ENCODE measurements at regions not wholly inside any gene's neighbourhood (a gene's known extent, or its start where the extent isn't known, plus 50 kb on each side); places are given as distances from the start of the nearest gene placed in this dataset.

DNA sequence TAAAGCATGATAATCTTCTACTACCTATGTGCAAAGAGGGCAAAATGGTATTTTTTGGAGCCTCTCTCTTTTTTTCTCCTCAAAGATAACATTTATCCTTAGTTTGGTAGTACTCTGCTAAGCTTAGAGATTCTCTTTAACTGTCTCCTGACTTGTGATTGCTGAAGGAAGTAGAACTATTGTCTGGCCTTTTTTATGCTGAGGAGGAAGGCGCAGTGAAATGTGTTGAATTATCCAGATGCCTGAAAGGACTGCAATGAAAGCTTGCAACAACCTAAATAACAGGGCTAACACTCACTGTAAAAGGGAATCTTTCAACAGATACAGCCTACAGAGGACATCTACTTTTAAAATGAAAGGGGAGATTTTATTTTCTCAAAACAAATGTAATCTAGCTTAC lies 59.5 kb upstream of the CCDC160 start:
- H3K36me3 Mint-ChIP-seq (ENCODE audit: low read depth): peaks cover under 1% of the 10 kb centered on the region
- DNase-seq (no peak), ATAC-seq (no peak)
- no peak overlapping the region for H3K4me3 Mint-ChIP-seq
- no peaks in the 10 kb centered on the region for H3K9me3 Mint-ChIP-seq
- H3K27ac Mint-ChIP-seq: no peak overlapping the region
- peaks cover 12% of the 10 kb centered on the region for H3K27me3 Mint-ChIP-seq
- CTCF ChIA-PET: interaction anchor here (2.2 kb wide), 1 partner anchor 10 kb away, joined by 5 read pairs; no protein-coding TSS in a partner anchor
- intact Hi-C loops (cut with micrococcal nuclease): no loop called here
- peaks cover 8% of the 10 kb centered on the region for H3K4me1 Mint-ChIP-seq (ENCODE audit: low read depth)
- TF ChIP-seq, protein P1, sequence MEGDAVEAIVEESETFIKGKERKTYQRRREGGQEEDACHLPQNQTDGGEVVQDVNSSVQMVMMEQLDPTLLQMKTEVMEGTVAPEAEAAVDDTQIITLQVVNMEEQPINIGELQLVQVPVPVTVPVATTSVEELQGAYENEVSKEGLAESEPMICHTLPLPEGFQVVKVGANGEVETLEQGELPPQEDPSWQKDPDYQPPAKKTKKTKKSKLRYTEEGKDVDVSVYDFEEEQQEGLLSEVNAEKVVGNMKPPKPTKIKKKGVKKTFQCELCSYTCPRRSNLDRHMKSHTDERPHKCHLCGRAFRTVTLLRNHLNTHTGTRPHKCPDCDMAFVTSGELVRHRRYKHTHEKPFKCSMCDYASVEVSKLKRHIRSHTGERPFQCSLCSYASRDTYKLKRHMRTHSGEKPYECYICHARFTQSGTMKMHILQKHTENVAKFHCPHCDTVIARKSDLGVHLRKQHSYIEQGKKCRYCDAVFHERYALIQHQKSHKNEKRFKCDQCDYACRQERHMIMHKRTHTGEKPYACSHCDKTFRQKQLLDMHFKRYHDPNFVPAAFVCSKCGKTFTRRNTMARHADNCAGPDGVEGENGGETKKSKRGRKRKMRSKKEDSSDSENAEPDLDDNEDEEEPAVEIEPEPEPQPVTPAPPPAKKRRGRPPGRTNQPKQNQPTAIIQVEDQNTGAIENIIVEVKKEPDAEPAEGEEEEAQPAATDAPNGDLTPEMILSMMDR (IDR thresholded peaks at IDR 0.05): no peak
- POLR2A ChIA-PET: no interaction called here

DNA sequence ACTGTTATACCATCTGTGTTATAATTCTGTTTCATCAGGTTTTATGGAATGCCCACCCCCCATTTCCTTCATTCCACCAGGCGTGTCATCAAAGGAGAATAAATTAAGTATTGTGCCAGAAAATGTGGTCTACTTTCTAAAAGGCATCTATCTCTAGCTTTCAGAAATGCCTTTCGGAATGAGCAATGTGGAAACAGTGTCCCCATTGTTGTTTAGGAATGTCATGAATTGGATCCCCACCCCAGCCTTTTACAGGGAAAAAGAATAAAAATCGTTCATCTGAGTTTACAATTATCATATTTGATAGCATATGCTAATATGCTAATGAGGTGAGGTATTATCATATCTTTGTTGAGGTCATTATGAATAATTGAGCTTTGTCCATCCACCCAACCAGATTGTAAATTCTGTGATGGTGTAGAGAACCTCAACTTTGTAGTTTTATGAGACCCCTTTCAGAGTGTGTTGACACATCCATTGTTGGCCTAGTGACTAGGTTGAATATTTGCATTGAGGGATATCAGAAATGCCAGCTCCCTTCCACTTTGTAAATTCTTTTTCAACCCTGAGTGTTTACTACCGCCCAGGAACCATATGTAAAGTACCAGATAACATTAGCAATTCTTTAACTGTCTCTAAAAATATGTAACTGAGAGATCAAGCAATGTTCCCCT lies 56.2 kb upstream of the CCDC160 start:
- TF ChIP-seq, protein P1 (IDR thresholded peaks at IDR 0.05): no peak
- CTCF ChIA-PET: interaction anchor here (1.6 kb wide), 1 partner anchor 74 kb away, joined by 4 read pairs; no protein-coding TSS in a partner anchor
- Mint-ChIP-seq H3K27me3 (peaks cover 8% of the 10 kb centered on the region), H3K27ac (no peak overlapping the region), H3K9me3 (no peaks in the 10 kb centered on the region), H3K36me3 (ENCODE audit: low read depth) (no peaks in the 10 kb centered on the region), H3K4me3 (no peak overlapping the region), H3K4me1 (ENCODE audit: low read depth) (peaks cover 14% of the 10 kb centered on the region)
- DNase-seq: no peak
- ATAC-seq: no peak
- intact Hi-C loops (cut with micrococcal nuclease): no loop called here
- POLR2A ChIA-PET: no interaction called here

DNA sequence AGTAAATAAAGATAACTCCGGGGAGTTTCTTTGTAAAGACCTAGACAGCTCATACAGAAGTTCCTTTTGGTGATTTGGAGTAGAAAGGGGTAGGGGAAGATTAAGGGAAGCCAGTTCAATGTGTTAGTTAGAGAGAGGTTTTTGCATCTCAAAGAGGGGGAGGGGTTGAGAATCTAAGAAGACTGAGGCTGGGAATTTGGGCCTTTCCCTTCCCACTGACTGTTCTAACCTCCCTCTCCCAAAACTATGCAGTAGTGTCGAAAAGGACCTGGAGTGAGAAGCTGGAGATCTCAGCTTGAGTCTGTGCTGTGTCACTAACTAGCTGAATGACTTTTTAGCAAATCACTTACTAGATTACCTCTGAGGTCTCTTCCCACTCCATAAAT lies 55.7 kb upstream of the CCDC160 start:
- ChIA-PET CTCF (interaction anchor here (1.6 kb wide), 1 partner anchor 74 kb away, joined by 4 read pairs; no protein-coding TSS in a partner anchor), POLR2A (no interaction called here)
- Mint-ChIP-seq H3K36me3 (ENCODE audit: low read depth) (no peaks in the 10 kb centered on the region), H3K4me3 (no peak overlapping the region), H3K9me3 (no peaks in the 10 kb centered on the region), H3K4me1 (ENCODE audit: low read depth) (peaks cover 18% of the 10 kb centered on the region), H3K27me3 (peaks cover 7% of the 10 kb centered on the region), H3K27ac (no peak overlapping the region)
- ATAC-seq: no peak
- intact Hi-C loops (cut with micrococcal nuclease): no loop called here
- TF ChIP-seq, protein P1 (IDR thresholded peaks at IDR 0.05): no peak
- DNase-seq: no peak

DNA sequence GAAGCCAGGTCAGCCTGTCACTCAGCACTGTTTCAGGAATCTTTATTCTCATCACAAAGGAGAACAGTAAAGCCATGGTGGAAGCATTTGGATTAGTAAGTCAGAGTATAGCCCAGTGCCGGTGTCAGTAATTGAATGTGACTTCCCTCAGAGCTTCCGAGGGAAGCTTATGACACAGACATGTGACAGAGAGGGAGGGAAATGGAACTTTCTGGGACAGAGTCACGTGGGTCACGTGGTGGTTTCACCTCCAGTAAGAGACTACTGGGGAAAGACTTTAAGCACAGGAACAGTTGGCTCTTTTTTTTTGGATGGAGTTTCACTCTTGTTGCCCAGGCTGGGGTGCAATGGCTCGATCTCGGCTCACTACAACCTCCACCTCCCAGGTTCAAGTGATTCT lies 53.3 kb upstream of the CCDC160 start:
- no peak for ATAC-seq
- H3K36me3 Mint-ChIP-seq (ENCODE audit: low read depth): no peaks in the 10 kb centered on the region
- CTCF ChIA-PET: no interaction called here

DNA sequence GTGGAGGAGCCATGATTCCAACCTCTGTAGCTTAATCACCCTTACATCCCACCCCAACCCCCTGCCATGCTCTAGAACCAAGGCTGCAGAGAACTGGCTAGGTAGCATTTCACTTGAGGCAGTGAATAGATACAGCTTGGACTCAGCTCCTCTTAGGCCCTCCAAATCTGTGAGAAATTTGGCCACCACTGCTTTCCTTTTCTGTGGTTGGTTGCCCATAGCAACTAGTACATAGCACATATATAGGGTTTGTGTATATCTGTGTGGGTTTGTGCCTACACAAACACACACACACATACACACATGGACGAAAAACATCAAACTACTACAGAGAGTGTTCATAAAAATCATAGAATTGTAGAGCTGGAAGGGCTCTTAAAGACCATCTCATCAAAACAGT lies 52.0 kb upstream of the CCDC160 start:
- ChIA-PET CTCF (interaction anchor here (0.8 kb wide), 1 partner anchor 11 kb away, joined by 3 read pairs; no protein-coding TSS in a partner anchor), POLR2A (interaction anchor here (0.7 to 0.9 kb wide), 2 partner anchors 11 to 16 kb away, joined by 3 read pairs; no protein-coding TSS in a partner anchor)
- Mint-ChIP-seq H3K9me3 (no peaks in the 10 kb centered on the region), H3K4me1 (ENCODE audit: low read depth) (peaks cover 25% of the 10 kb centered on the region), H3K36me3 (ENCODE audit: low read depth) (no peaks in the 10 kb centered on the region), H3K27me3 (peaks cover 3% of the 10 kb centered on the region), H3K27ac (peak overlapping the region; percentile 62), H3K4me3 (no peak overlapping the region)
- intact Hi-C loops (cut with micrococcal nuclease): no loop called here
- ATAC-seq (no peak), DNase-seq (peak; percentile 4)
- TF ChIP-seq, protein P1 (IDR thresholded peaks at IDR 0.05): no peak

More for the DNA sequence above, 53.3 kb upstream of the CCDC160 start:
- TF ChIP-seq, protein P1 (IDR thresholded peaks at IDR 0.05): no peak
- H3K27me3 Mint-ChIP-seq: peaks cover 4% of the 10 kb centered on the region
- no peak overlapping the region for H3K4me3 Mint-ChIP-seq
- no peaks in the 10 kb centered on the region for H3K9me3 Mint-ChIP-seq
- intact Hi-C loops (cut with micrococcal nuclease): no loop called here
- DNase-seq: no peak
- H3K4me1 Mint-ChIP-seq (ENCODE audit: low read depth): peaks cover 25% of the 10 kb centered on the region
- POLR2A ChIA-PET: no interaction called here
- no peak overlapping the region for H3K27ac Mint-ChIP-seq

All from activated CD8-positive, alpha-beta T cell treated with anti-CD3 and anti-CD28 coated beads for 36 hours (primary cell).